Panc1 (cell line): ENCODE measurements at regions not wholly inside any gene's neighbourhood (a gene's known extent, or its start where the extent isn't known, plus 50 kb on each side); places are given as distances from the start of the nearest gene placed in this dataset.

ENCODE experiments used
- ATAC-seq: fragments of 200-7000 bp; cut with Tn5 transposase; 2 replicates; pipeline ENCODE4 v1.9.1; 2020; ENCODE audit warnings: mild to moderate bottlenecking, moderate library complexity
- BruUV-seq: library from RNA; stranded (reverse); fragments of 400-500 nt; replicated peaks from 2 replicates; lab custom pipeline; 2021; lab: Mats Ljungman, UMichigan
- CTCF ChIA-PET: fragments of 300-600 bp; sonication (Branson Sonifier 250); formaldehyde crosslinking; loops from one replicate; lab custom pipeline; 2022; ENCODE audit warnings: antibody characterized with exemption; lab: Charles Lee
- POLR2A ChIA-PET: fragments of 300-600 bp; sonication (Branson Sonifier 250); formaldehyde crosslinking; loops from one replicate; lab custom pipeline; 2022; ENCODE audit warnings: antibody characterized with exemption; lab: Charles Lee
- DNase-seq: peaks from one replicate; pipeline ENCODE4 v3.0.0-alpha.2; 2010; ENCODE audit warnings: low read depth, low spot score
- H3K27ac ChIP-seq: 2 replicates; pipeline ENCODE4 v1.5.1; 2011; ENCODE audit warnings: mild to moderate bottlenecking, low read length, inconsistent platforms
- H3K27me3 ChIP-seq: fragments of 200-500 bp; sonication (Bioruptor generic); 2 replicates; pipeline ENCODE4 v1.6.0; 2014; ENCODE audit warnings: low read length, inconsistent platforms; ENCODE audit not compliant: control insufficient read depth, insufficient read depth
- H3K36me3 ChIP-seq: fragments of 200-500 bp; sonication (Bioruptor generic); 2 replicates; pipeline ENCODE4 v1.5.1; 2014; ENCODE audit warnings: inconsistent platforms, mild to moderate bottlenecking, low read length, moderate library complexity; ENCODE audit not compliant: control insufficient read depth, insufficient read depth
- H3K4me1 ChIP-seq: 2 replicates; pipeline ENCODE4 v1.5.1; 2011; ENCODE audit warnings: inconsistent platforms, mild to moderate bottlenecking, low read length, moderate library complexity; ENCODE audit not compliant: control insufficient read depth, insufficient read depth
- H3K4me3 ChIP-seq, 2 experiments: 2 replicates each; pipeline ENCODE4 v1.5.1; 2011 to 2012; ENCODE audit warnings: low read depth in 2 of 2, low read length in 2 of 2, mild to moderate bottlenecking in 2 of 2, inconsistent platforms in 1 of 2, moderate library complexity in 1 of 2
- H3K9me3 ChIP-seq: fragments of 200-500 bp; sonication (Bioruptor generic); 2 replicates; pipeline ENCODE4 v1.5.1; 2014; ENCODE audit warnings: low read depth, mild to moderate bottlenecking, inconsistent platforms, low read length, moderate library complexity; ENCODE audit not compliant: control insufficient read depth, insufficient read depth
- POLR2AphosphoS5 ChIP-seq: IDR thresholded peaks from 2 replicates; pipeline ENCODE4 v1.6.1; 2012; ENCODE audit warnings: mild to moderate bottlenecking, low read depth, low read length, moderate library complexity
- SIN3A ChIP-seq: IDR thresholded peaks from 2 replicates; pipeline ENCODE4 v1.6.1; 2012; ENCODE audit warnings: low read depth, mild to moderate bottlenecking, low read length, moderate library complexity, borderline replicate concordance; ENCODE audit not compliant: insufficient read depth
- TCF7L2 ChIP-seq: IDR thresholded peaks from 2 replicates; pipeline ENCODE4 v1.6.1; 2011; ENCODE audit warnings: mild to moderate bottlenecking, low read depth, low read length, inconsistent platforms
- in situ Hi-C: cut with HindIII; loops from 2 replicates; pipeline ENCODE4 v1.10.0; 2016; ENCODE audit warnings: low sequenced_read_pairs, low pct_unique_long_range_greater_than_20kb
- intact Hi-C: fragments of 100-400 bp; cut with micrococcal nuclease; formaldehyde crosslinking; loops from one replicate; pipeline ENCODE4 v1.10.0; 2022; ENCODE audit not compliant: unreplicated experiment
- TF ChIP-seq, protein P1 (sequence below), 2 experiments: IDR thresholded peaks; 2 replicates each; pipeline ENCODE4 v1.6.1; 2011 to 2012; ENCODE audit warnings: low read depth in 2 of 2, control low read depth in 1 of 2, low read length in 1 of 2, mild to moderate bottlenecking in 1 of 2, moderate library complexity in 1 of 2; ENCODE audit not compliant: insufficient read depth in 1 of 2
- TF ChIP-seq, protein P2 (sequence below): fragments of 450-650 bp; IDR thresholded peaks from 2 replicates; pipeline ENCODE4 v1.5.1; 2017; ENCODE audit warnings: mild to moderate bottlenecking

DNA sequence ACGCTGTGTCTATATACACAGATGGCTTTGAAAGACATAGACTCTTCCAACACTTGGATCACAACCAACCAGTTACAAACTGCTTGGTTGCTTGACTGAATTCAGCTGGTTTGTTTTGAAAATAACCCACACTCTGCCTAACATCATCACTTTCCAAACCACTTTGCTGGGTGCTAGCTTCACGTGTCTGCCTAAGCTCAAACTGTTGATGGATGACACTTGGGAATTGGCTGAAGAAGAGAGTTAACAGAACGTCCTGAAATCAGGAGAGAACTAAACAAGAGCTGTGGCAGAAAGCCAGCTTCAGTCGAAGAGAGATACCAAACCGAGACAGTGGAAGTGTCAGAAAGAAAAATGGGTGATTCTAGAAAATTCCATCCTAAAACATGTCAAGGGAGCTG, 420.8 kb upstream of the AUTS2 start:
- CTCF ChIA-PET, result no interaction called here
- no peaks in the 10 kb centered on the region for H3K4me1 ChIP-seq
- BruUV-seq, result no TSS peak

DNA sequence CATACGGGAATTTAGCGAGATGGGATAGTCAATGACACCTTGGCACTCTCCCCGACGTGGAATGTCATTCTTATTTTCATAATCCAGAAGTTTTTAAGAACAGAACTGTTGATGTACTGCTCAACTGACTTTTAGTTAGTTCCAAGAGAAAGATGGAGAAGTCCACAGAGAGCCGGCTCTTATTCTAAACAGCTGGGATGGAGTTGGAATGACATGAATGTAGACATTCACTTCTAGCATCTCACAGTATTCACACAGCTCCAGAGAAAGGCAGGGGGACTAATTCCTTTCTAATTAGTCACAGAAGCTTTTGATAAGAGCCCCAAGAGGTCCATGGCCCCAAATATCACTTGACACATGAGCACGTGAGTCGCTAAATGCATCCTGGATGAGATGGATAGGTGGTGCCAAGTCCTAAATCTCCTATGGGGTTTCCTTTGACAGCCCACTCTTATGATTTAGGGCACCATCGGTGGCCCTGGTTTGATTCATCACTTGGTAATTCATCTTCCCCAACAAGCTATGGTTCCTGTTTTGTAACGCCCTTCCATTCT, 420.3 kb upstream of the AUTS2 start:
- POLR2A ChIA-PET, result no interaction called here
- BruUV-seq, result no TSS peak
- Histone ChIP-seq H3K36me3 (no peaks in the 10 kb centered on the region), H3K27me3 (no peaks in the 10 kb centered on the region), H3K4me1 (no peaks in the 10 kb centered on the region), H3K4me3 (no peak overlapping the region), H3K27ac (no peak overlapping the region), H3K9me3 (no peaks in the 10 kb centered on the region)
- in situ Hi-C loops, result no loop called here
- DNase-seq (no peak), ATAC-seq (no peak)
- TF ChIP-seq POLR2AphosphoS5 (no peak), SIN3A (no peak), TCF7L2 (no peak)
- TF ChIP-seq, protein P1, sequence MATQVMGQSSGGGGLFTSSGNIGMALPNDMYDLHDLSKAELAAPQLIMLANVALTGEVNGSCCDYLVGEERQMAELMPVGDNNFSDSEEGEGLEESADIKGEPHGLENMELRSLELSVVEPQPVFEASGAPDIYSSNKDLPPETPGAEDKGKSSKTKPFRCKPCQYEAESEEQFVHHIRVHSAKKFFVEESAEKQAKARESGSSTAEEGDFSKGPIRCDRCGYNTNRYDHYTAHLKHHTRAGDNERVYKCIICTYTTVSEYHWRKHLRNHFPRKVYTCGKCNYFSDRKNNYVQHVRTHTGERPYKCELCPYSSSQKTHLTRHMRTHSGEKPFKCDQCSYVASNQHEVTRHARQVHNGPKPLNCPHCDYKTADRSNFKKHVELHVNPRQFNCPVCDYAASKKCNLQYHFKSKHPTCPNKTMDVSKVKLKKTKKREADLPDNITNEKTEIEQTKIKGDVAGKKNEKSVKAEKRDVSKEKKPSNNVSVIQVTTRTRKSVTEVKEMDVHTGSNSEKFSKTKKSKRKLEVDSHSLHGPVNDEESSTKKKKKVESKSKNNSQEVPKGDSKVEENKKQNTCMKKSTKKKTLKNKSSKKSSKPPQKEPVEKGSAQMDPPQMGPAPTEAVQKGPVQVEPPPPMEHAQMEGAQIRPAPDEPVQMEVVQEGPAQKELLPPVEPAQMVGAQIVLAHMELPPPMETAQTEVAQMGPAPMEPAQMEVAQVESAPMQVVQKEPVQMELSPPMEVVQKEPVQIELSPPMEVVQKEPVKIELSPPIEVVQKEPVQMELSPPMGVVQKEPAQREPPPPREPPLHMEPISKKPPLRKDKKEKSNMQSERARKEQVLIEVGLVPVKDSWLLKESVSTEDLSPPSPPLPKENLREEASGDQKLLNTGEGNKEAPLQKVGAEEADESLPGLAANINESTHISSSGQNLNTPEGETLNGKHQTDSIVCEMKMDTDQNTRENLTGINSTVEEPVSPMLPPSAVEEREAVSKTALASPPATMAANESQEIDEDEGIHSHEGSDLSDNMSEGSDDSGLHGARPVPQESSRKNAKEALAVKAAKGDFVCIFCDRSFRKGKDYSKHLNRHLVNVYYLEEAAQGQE (IDR thresholded peaks at IDR 0.05; ENCODE audit: insufficient read depth in 1 of 2, low read depth in 2 of 2, low read length in 1 of 2), result no peak
- TF ChIP-seq, protein P2, sequence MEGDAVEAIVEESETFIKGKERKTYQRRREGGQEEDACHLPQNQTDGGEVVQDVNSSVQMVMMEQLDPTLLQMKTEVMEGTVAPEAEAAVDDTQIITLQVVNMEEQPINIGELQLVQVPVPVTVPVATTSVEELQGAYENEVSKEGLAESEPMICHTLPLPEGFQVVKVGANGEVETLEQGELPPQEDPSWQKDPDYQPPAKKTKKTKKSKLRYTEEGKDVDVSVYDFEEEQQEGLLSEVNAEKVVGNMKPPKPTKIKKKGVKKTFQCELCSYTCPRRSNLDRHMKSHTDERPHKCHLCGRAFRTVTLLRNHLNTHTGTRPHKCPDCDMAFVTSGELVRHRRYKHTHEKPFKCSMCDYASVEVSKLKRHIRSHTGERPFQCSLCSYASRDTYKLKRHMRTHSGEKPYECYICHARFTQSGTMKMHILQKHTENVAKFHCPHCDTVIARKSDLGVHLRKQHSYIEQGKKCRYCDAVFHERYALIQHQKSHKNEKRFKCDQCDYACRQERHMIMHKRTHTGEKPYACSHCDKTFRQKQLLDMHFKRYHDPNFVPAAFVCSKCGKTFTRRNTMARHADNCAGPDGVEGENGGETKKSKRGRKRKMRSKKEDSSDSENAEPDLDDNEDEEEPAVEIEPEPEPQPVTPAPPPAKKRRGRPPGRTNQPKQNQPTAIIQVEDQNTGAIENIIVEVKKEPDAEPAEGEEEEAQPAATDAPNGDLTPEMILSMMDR, result no peak
- intact Hi-C loops, result no loop called here
- CTCF ChIA-PET, result no interaction called here

More for the DNA sequence above, 420.8 kb upstream of the AUTS2 start:
- TF ChIP-seq POLR2AphosphoS5 (no peak), SIN3A (no peak), TCF7L2 (no peak)
- TF ChIP-seq, protein P1 (IDR thresholded peaks at IDR 0.05; ENCODE audit: insufficient read depth in 1 of 2, low read depth in 2 of 2, low read length in 1 of 2), result no peak
- TF ChIP-seq, protein P2, result no peak
- Histone ChIP-seq H3K36me3 (no peaks in the 10 kb centered on the region), H3K9me3 (no peaks in the 10 kb centered on the region), H3K27me3 (no peaks in the 10 kb centered on the region), H3K27ac (no peak overlapping the region), H3K4me3 (no peak overlapping the region)
- intact Hi-C loops, result no loop called here
- in situ Hi-C loops, result no loop called here
- POLR2A ChIA-PET, result no interaction called here
- DNase-seq, result no peak
- no peak for ATAC-seq
